ENCODE measurements at regions not wholly inside any gene's neighbourhood (a gene's known extent, or its start where the extent isn't known, plus 50 kb on each side); places are given as distances from the start of the nearest gene placed in this dataset.

- no peak for TF ChIP-seq CTCF (conservative IDR thresholded peaks at IDR 0.05)
- TF ChIP-seq EZH2 (IDR thresholded peaks at IDR 0.05; ENCODE audit: low read depth), result no peak
Observed at GRCh38 chr7:131624536-131624935, 68.1 kb upstream of the PODXL start.
